Caco-2 (cell line): ENCODE measurements at regions not wholly inside any gene's neighbourhood (a gene's known extent, or its start where the extent isn't known, plus 50 kb on each side); places are given as distances from the start of the nearest gene placed in this dataset.

ENCODE experiments used
- BruUV-seq: library from RNA; stranded (reverse); fragments of 400-500 nt; replicated peaks from 2 replicates; lab custom pipeline; 2021; lab: Mats Ljungman, UMichigan
- CTCF ChIA-PET: fragments of 300-600 bp; sonication (Branson Sonifier 250); formaldehyde crosslinking; loops from one replicate; lab custom pipeline; 2022; ENCODE audit warnings: antibody characterized with exemption; lab: Charles Lee
- POLR2A ChIA-PET: fragments of 300-600 bp; sonication (Branson Sonifier 250); formaldehyde crosslinking; loops from one replicate; lab custom pipeline; 2022; ENCODE audit warnings: antibody characterized with exemption; lab: Charles Lee
- DNase-seq, 2 experiments: peaks; one replicate each; pipeline versions ENCODE4 v3.0.0 to v3.0.0-alpha.2; 2020 to 2022
- H3K27me3 ChIP-seq: replicated peaks from 2 replicates; pipeline ENCODE4 v1.6.0; 2011; ENCODE audit warnings: low read length; ENCODE audit not compliant: control insufficient read depth, insufficient read depth
- H3K36me3 ChIP-seq: 2 replicates; pipeline ENCODE4 v1.5.1; 2011; ENCODE audit warnings: low read length; ENCODE audit not compliant: control insufficient read depth, insufficient read depth
- H3K4me1 ChIP-seq: fragments of 250-450 bp; sonication (Bioruptor Pico); 2 replicates; pipeline ENCODE4 v1.5.1; 2020; ENCODE audit warnings: mild to moderate bottlenecking
- H3K4me3 ChIP-seq: 2 replicates; pipeline ENCODE4 v1.5.1; 2011; ENCODE audit warnings: low read depth, mild to moderate bottlenecking, control low read depth, low read length
- H3K9me3 ChIP-seq: fragments of 250-450 bp; sonication (Bioruptor Pico); 2 replicates; pipeline ENCODE4 v1.5.1; 2020; ENCODE audit warnings: mild to moderate bottlenecking, moderate library complexity
- H3K27ac Mint-ChIP-seq: one replicate; pipeline ENCODE4 v1.8.0; 2022; ENCODE audit warnings: mixed read lengths; ENCODE audit not compliant: unreplicated experiment
- H3K27me3 Mint-ChIP-seq: one replicate; pipeline ENCODE4 v1.8.0; 2022; ENCODE audit warnings: mixed read lengths; ENCODE audit not compliant: insufficient read depth, unreplicated experiment
- H3K36me3 Mint-ChIP-seq: one replicate; pipeline ENCODE4 v1.8.0; 2022; ENCODE audit warnings: mild to moderate bottlenecking, mixed read lengths; ENCODE audit not compliant: insufficient read depth, unreplicated experiment
- H3K4me1 Mint-ChIP-seq: one replicate; pipeline ENCODE4 v1.8.0; 2022; ENCODE audit warnings: low read depth, mixed read lengths; ENCODE audit not compliant: unreplicated experiment
- H3K4me3 Mint-ChIP-seq: one replicate; pipeline ENCODE4 v1.8.0; 2022; ENCODE audit warnings: mild to moderate bottlenecking, moderate library complexity, mixed read lengths; ENCODE audit not compliant: unreplicated experiment
- H3K9me3 Mint-ChIP-seq: one replicate; pipeline ENCODE4 v1.8.0; 2022; ENCODE audit warnings: mixed read lengths; ENCODE audit not compliant: unreplicated experiment
- CTCF ChIP-seq, 2 experiments: fragments of 200-600 bp in 1 of 2; IDR thresholded peaks; 1 replicate in 1 of 2; 2 replicates in 1 of 2; pipeline versions ENCODE4 v1.5.1 to v1.8.0; 2011 to 2022; ENCODE audit warnings: antibody characterized with exemption in 1 of 2, control low read depth in 1 of 2, inconsistent platforms in 1 of 2, low read depth in 1 of 2, low read length in 1 of 2, mild to moderate bottlenecking in 1 of 2, moderate library complexity in 1 of 2; ENCODE audit not compliant: insufficient read depth in 1 of 2, severe bottlenecking in 1 of 2, unreplicated experiment in 1 of 2
- intact Hi-C: fragments of 100-400 bp; cut with micrococcal nuclease; formaldehyde crosslinking; loops from one replicate; pipeline ENCODE4 v1.10.0; 2022; ENCODE audit not compliant: unreplicated experiment

DNA sequence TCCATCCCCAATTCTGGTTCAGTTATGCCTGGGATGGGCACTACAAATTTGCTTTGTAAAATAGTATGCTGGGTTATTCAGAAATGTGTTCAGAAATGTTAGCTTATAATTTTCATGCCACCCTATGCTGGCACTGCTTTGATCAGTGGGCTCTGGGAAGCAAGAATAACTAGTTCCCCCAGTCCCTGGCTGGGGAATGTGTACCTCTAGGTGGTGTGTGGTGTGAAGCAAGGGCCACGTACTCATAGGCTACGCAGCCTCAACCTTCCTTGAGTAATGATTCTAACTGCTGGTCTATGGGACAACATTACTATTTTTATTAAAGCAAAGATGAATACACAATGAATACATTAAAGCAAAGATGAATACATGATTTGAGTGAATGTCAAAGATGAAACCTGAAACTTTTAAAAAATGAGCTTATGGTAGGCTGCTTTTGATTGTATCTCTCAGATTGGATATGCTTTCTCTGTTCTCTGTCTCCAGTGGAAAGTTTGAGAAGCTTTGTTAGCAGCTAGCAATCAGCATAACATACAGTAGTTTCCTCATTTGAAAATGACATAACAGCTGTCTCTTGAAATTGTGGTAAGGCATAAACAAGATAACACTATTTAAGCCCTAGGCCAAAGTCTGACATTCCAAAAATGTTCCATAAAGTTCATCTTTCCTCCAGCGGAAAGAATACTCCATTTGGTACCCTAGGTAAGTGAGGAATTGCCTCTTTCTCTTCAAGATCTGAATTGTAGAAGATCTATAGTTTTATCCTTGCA lies 174.7 kb upstream of the NFIB start:
- POLR2A ChIA-PET = no interaction called here
- Histone ChIP-seq H3K9me3 (no peaks in the 10 kb centered on the region), H3K4me3 (no peak overlapping the region), H3K27me3 (no peaks in the 10 kb centered on the region), H3K36me3 (no peaks in the 10 kb centered on the region), H3K4me1 (no peaks in the 10 kb centered on the region)
- intact Hi-C loops = no loop called here
- H3K27me3 Mint-ChIP-seq = no peaks in the 10 kb centered on the region
- no peaks in the 10 kb centered on the region for H3K9me3 Mint-ChIP-seq
- CTCF ChIA-PET = no interaction called here
- BruUV-seq = no TSS peak
- no peak overlapping the region for H3K27ac Mint-ChIP-seq
- H3K4me1 Mint-ChIP-seq = no peaks in the 10 kb centered on the region
- no peaks in the 10 kb centered on the region for H3K36me3 Mint-ChIP-seq
- TF ChIP-seq CTCF (IDR thresholded peaks at IDR 0.05; ENCODE audit: insufficient read depth in 1 of 2, low read depth in 1 of 2, low read length in 1 of 2, severe bottlenecking in 1 of 2, unreplicated experiment in 1 of 2) = no peak
- H3K4me3 Mint-ChIP-seq = no peak overlapping the region
- DNase-seq = no peak

GRCh38 chr9:14487547-14488185 lies 173.7 kb upstream of the NFIB start:
- TF ChIP-seq CTCF (IDR thresholded peaks at IDR 0.05; ENCODE audit: insufficient read depth in 1 of 2, low read depth in 1 of 2, low read length in 1 of 2, severe bottlenecking in 1 of 2, unreplicated experiment in 1 of 2) = no peak
- Mint-ChIP-seq H3K27me3 (no peaks in the 10 kb centered on the region), H3K36me3 (no peaks in the 10 kb centered on the region), H3K9me3 (no peaks in the 10 kb centered on the region), H3K27ac (no peak overlapping the region), H3K4me1 (no peaks in the 10 kb centered on the region), H3K4me3 (no peak overlapping the region)
- no peaks in the 10 kb centered on the region for H3K4me1 ChIP-seq
- no peak overlapping the region for H3K4me3 ChIP-seq
- H3K36me3 ChIP-seq = no peaks in the 10 kb centered on the region
- no peaks in the 10 kb centered on the region for H3K27me3 ChIP-seq
- ChIA-PET POLR2A (no interaction called here), CTCF (no interaction called here)
- intact Hi-C loops = no loop called here
- DNase-seq = no peak
- no TSS peak for BruUV-seq
- no peaks in the 10 kb centered on the region for H3K9me3 ChIP-seq

- Mint-ChIP-seq H3K9me3 (no peaks in the 10 kb centered on the region), H3K4me3 (no peak overlapping the region), H3K4me1 (no peaks in the 10 kb centered on the region), H3K36me3 (no peaks in the 10 kb centered on the region), H3K27ac (no peak overlapping the region), H3K27me3 (no peaks in the 10 kb centered on the region)
- intact Hi-C loops = no loop called here
- ChIA-PET CTCF (no interaction called here), POLR2A (no interaction called here)
- no peaks in the 10 kb centered on the region for H3K27me3 ChIP-seq
- BruUV-seq = no TSS peak
- H3K4me1 ChIP-seq = no peaks in the 10 kb centered on the region
- no peaks in the 10 kb centered on the region for H3K9me3 ChIP-seq
- no peak for TF ChIP-seq CTCF (IDR thresholded peaks at IDR 0.05; ENCODE audit: insufficient read depth in 1 of 2, low read depth in 1 of 2, low read length in 1 of 2, severe bottlenecking in 1 of 2, unreplicated experiment in 1 of 2)
- H3K36me3 ChIP-seq = no peaks in the 10 kb centered on the region
- no peak for DNase-seq
- H3K4me3 ChIP-seq = no peak overlapping the region
Measured at GRCh38 chr9:14485366-14485765, 171.4 kb upstream of the NFIB start.
